ENCODE measurements at regions not wholly inside any gene's neighbourhood (a gene's known extent, or its start where the extent isn't known, plus 50 kb on each side); places are given as distances from the start of the nearest gene placed in this dataset.
"Not testable (repeated sequence)": the region's sequence is repeated elsewhere in the genome, so short reads cannot be mapped to it uniquely, and the experiment has no call there.

- DNase-seq: no peak
Observed at GRCh38 chr2:193251909-193252308, 1057.2 kb upstream of the TMEFF2 start.

GRCh38 chr2:193250389-193250788 is 1055.7 kb upstream of the TMEFF2 start:
- no peak for DNase-seq

DNA sequence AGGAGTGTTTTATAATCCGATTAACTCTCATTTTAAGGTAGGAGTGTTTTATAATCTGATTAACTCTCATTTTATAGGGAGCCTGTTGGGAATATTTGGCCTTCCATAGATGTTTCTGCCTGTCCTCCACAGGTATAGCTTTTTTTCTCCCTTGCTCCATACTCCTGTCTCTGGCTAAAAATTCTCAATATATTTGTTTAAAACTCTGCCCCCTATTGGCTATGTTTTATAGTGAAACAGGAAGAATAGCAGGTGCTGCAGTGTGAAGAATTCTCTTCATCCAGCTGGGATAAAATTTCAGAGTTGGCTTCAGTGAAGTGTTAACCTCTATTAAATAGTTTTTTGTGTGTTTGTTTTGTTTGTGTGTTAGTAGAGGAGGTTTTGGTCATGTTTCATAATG is 1046.0 kb upstream of the TMEFF2 start:
- peak in 1 of 3 experiments; percentile 2 for DNase-seq

DNA sequence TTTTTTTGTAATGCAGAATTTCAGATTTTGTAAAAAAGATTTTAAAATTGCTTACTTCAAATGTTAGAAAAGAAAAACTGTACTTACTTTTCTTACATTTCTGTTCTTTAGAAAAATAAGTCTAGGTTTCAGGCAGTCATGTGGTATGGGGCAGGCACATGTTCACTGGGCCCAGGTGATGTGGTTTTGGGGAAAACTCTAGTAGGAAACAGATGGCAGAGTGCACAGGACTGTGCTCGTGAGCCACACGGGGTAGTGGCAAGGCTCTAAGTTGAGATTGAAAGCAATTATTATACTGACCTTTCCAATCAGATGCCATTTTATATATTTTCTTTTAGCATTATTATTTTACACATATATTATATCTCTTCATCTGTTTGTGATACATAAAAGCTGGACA is 1036.9 kb upstream of the TMEFF2 start:
- no peak for DNase-seq

- DNase-seq: no peak
Observed at GRCh38 chr2:193228276-193228675, 1033.5 kb upstream of the TMEFF2 start.

- no peak for DNase-seq
Observed at GRCh38 chr2:193222454-193222853, 1027.7 kb upstream of the TMEFF2 start.

- DNase-seq: no peak
Observed at GRCh38 chr2:193219413-193219812, 1024.7 kb upstream of the TMEFF2 start.

DNA sequence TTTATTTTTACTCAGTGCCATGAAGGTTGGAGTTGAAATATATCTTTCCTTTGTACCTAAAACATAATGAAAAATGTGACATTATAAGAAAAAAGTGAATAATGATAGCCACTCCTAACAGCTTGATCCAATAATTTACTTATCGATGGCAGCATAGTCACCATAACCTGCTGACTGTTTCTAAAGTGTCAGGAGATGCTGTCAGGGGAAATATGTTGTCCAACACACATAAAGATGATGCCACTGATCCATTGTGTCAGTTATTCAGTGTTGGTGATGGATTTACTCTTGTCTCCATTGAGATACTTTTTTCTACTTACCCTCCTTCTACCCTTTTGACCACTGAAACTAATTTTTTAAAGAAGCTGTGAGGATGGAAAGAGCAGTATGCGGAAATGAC is 1006.9 kb upstream of the TMEFF2 start:
- no peak for DNase-seq

GRCh38 chr2:193199322-193199721 is 1004.6 kb upstream of the TMEFF2 start:
- DNase-seq: no peak

- no peak for DNase-seq
Observed at GRCh38 chr2:193187816-193188215, 993.1 kb upstream of the TMEFF2 start.

DNA sequence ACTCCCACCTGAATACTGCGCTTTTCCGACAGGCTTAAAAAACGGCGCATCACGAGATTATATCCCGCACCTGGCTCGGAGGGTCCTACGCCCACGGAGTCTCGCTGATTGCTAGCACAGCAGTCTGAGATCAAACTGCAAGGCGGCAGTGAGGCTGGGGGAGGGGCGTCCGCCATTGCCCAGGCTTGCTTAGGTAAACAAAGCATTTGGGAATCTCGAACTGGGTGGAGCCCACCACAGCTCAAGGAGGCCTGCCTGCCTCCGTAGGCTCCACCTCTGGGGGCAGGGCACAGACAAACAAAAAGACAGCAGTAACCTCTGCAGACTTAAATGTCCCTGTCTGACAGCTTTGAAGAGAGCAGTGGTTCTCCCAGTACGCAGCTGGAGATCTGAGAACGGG is 976.2 kb upstream of the TMEFF2 start:
- not testable (repeated sequence) for DNase-seq

GRCh38 chr2:193156480-193156879 is 961.7 kb upstream of the TMEFF2 start:
- no peak for DNase-seq

DNA sequence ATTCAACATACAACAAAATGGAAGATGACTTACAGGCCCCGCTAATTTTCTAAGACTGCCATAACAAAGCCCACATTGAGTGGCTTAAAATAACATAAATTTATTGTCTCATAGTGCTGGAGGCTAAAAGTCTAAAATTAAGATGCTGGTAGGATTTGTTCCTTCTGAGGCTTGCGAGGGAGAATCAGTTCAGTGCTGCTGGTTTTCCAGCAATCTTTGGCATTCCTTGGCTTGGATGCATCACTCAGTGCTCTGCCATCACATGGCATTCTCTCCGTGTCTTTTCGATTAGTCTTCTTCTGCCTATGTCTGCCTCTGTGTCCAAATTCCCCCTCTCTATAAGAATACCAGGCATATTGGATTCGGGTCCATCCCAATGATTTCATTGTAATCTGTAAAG is 959.3 kb upstream of the TMEFF2 start:
- no peak for DNase-seq

GRCh38 chr2:193153576-193153975 is 958.8 kb upstream of the TMEFF2 start:
- no peak for DNase-seq

DNA sequence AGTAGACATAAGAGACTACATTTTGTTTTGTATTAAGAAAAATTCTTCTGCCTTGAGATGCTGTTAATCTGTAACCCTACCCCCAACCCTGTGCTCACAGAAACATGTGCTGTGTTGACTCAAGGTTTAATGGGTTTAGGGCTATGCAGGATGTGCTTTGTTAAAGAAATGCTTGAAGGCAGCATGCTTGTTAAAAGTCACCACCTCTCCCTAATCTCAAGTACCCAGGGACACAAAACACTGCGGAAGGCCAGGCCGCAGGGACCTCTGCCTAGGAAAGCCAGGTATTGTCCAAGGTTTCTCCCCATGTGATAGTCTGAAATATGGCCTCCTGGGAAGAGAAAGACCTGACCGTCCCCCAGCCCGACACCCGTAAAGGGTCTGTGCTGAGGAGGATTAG is 947.7 kb upstream of the TMEFF2 start:
- peak in 1 of 3 experiments; percentile 0 for DNase-seq

GRCh38 chr2:193141998-193142397 is 947.3 kb upstream of the TMEFF2 start:
- no peak for DNase-seq

- DNase-seq: not testable (repeated sequence)
Observed at GRCh38 chr2:193140895-193141294, 946.2 kb upstream of the TMEFF2 start.

DNA sequence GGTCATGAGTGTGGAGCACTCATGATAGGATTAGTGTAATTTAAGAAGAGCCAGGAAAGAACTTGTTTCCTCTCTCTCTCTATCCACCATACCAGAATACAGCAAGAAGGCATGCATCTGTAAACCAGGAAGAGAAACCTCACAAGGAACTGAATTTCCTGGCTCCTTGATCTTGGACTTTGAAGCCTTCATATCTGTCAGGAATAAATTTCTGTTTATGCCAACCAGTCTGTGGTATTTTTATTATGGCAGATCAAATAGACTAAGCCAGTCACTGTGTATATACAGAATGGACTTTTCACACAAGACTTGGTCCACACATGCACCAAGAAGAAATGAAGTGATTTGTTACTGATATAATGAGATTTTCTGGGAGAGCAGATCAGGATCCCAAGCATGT is 930.1 kb upstream of the TMEFF2 start:
- DNase-seq: no peak

DNA sequence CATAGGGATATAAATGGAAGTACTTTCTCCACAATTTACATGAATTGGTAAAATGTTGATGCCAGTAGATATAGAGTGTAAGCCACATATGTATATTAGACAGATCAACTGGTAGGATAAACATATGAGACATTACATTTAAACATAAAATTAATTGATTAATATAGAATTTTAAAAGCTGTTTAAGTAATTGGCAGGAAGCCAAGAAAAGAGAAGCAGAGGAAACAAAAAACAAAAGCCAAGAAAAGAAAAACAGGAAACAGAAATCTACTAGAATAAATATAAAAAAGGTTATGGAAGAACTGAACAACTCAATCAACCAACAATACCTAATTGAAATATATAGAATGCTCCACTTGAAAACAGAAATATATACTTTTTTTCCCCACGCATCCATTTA is 920.1 kb upstream of the TMEFF2 start:
- DNase-seq: no peak

DNA sequence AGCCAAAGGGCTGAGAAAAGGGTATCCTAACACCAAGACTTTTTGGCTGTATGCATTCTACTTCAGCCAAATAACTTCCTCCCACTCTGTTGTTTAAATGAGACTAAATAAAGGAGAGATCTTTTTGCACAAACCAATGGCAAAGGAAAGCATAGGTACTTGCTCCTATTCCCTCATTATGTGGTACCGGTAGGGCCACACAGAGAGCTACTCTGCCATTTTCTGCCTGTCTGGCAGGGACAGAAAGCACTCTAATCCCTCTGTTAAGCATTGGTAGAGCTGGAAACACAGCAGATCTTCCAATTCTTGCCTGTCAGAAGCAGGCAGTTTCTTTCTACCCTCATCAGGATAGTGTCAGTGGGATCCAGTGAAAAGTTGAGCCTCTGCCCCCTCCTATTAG is 918.3 kb upstream of the TMEFF2 start:
- no peak for DNase-seq

DNA sequence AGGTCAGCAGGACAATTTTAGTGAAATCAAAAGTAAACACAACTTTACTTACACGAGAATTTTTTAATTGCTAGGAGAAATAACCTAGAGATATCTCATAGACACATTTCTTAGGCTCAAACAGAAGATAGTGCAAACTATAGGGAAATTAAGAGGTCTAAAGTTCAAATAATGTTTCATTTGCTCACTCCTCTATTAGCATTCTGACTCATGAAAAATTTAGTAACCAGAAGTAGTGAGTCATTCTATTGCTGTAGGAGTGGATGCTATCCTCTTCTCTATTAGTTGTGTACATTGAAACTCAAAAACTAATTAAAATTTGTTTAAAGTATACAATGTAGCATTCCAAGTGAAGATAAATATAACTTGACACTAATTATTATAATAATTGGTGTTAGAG is 908.3 kb upstream of the TMEFF2 start:
- no peak for DNase-seq

DNA sequence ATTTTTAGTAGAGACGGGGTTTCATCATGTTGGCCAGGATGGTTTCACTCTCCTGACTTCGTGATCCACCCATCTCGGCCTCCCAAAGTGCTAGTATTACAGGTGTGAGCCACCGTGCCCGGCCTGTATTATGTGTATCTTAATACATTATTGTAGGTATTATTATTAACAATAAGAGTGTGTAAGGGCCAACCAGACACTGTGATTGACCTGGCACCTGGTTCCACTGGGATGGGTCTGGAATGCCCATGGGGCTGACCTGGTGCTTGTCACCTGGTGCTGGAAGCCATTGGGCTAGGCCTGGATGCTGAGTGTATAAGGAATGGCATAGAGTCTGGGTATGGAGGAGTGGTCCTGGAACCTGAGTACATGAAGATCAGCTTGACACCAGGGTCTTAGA is 906.9 kb upstream of the TMEFF2 start:
- DNase-seq: no peak

DNA sequence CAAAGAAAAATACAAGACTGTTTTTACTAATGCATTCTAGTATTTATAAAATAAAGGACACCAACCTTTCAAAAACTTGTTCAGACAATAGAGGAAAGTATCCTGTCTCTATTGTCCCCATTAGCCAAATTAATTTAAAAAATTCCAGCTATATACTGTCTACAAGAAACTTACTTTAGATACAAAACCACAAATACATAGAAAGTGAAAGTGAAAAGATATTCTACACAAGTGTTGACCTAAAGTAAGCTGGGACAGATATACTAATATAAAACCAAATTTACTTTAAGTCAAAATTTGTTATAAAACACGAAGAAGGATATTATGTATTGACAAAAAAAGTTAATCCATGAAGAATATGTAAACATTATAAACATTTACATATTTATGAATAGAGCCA is 893.3 kb upstream of the TMEFF2 start:
- DNase-seq: no peak

DNA sequence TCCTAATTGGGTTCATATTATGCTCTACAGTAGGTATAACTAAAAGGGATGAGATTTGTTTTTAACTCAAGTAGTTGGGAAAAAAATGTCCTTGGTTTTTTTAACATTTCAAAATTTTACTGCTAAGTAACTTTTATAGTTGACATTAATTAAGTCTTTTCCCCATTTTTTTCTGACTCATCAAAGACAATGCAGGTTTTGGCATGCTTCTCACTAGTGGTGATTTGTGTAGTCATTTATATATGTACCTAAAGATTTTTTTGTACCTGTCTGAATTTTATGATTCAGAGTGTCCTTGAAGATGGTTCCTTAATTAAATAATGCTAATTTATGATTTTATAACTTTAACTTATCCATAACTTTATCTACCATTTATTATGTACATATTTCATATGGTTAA is 882.3 kb upstream of the TMEFF2 start:
- DNase-seq: no peak

DNA sequence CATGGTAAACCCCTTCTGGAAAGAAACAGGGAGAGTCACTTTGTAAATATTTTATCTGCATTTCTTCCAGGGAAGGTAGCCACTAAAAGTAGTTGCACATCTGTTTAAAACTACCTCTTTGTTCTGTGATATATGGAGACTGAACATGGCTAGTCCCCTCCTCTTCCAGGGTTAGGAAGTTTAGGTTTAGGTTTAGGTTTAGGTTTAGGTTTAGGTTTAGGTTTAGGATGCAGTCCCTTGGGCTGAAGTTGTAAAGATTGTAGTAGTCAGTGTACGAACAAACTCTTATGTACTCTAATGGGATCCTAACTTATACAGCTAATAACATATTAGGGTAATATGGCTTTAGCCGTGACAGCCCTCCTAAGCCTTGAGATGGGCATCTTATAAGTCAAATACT is 880.2 kb upstream of the TMEFF2 start:
- no peak for DNase-seq

DNA sequence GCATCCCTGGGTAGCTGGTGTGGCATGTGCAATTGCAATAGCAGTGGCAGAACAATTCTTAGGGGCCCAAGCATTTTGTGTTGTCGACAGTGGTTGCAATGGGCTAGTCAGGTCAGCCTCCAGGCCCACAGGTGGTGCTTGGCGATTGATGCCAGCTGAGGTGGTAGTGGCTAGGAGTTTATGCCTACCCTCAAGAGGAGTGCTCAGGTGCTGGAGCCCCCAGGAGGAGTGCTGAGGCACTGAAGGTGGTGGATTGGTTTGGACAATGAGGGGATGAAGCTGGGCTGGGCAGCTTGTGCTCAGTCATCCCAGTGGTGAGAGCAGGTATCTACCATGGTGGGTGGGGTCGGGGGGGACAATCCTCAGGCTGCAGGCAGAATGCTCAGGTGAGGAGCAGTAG is 877.9 kb upstream of the TMEFF2 start:
- DNase-seq: no peak

Measured in NCI-H1417 (cell line).